ENCODE measurements at regions not wholly inside any gene's neighbourhood (a gene's known extent, or its start where the extent isn't known, plus 50 kb on each side); places are given as distances from the start of the nearest gene placed in this dataset.

- FAIRE-seq (no peak), DNase-seq (ENCODE audit: low read depth, low spot score) (no peak), ATAC-seq (no peak)
- SMC1A ChIA-PET (ENCODE audit: uncharacterized antibody, unreplicated experiment), result no interaction called here
- H3K27me3 ChIP-seq (replicated peaks in 1 of 2; ENCODE audit: control insufficient read depth in 2 of 2, insufficient read depth in 2 of 2, low read length in 1 of 2), result no peaks in the 10 kb centered on the region; a peak in 1 of 4 replicates
- BruUV-seq (replicated peaks), result no TSS peak
- no peaks in the 10 kb centered on the region for H3K4me1 ChIP-seq (ENCODE audit: control insufficient read depth, insufficient read depth, low read length)
- no peaks in the 10 kb centered on the region for H3K36me3 ChIP-seq (ENCODE audit: control insufficient read depth in 2 of 2, insufficient read depth in 2 of 2, low read length in 1 of 2)
- POLR2A ChIA-PET, result no interaction called here
- no peak overlapping the region for H2AFZ ChIP-seq (ENCODE audit: control insufficient read depth, low read depth, low read length)
- H3K9me3 ChIP-seq (replicated peaks; ENCODE audit: control insufficient read depth, insufficient read depth, low read length), result no peaks in the 10 kb centered on the region; the same call in 2 of the 3 replicates
- H4K20me1 ChIP-seq (ENCODE audit: control insufficient read depth, insufficient read depth), result no peaks in the 10 kb centered on the region
- CTCF ChIA-PET, result no interaction called here
- WGBS (ENCODE audit: insufficient coverage, insufficient replicate concordance, low lambda C conversion rate, missing lambda C conversion rate), result 37% methylated on average over 8 of the region's 8 CpGs
- H3K9ac ChIP-seq (ENCODE audit: control insufficient read depth, insufficient read depth, low read length), result no peak overlapping the region
- RAD21 ChIA-PET (ENCODE audit: unreplicated experiment), result no interaction called here
- H3K4me3 ChIP-seq, result no peak overlapping the region
- intact Hi-C loops (cut with micrococcal nuclease; ENCODE audit: unreplicated experiment) (no loop called here), in situ Hi-C loops (cut with MboI) (no loop called here)
- H3K27ac ChIP-seq (ENCODE audit: control insufficient read depth, insufficient read depth), result no peak overlapping the region
- no peaks in the 10 kb centered on the region for H3K79me2 ChIP-seq (ENCODE audit: control insufficient read depth, insufficient read depth, low read length)
- H3K4me2 ChIP-seq (ENCODE audit: control insufficient read depth, insufficient read depth), result no peak overlapping the region
- TF ChIP-seq USF2 (IDR thresholded peaks at IDR 0.05; ENCODE audit: borderline replicate concordance, low read depth, low read length) (no peak), POLR2AphosphoS2 (IDR thresholded peaks at IDR 0.05; ENCODE audit: low read depth, low read length) (no peak), EED (IDR thresholded peaks at IDR 0.05; ENCODE audit: low read depth) (no peak), SUZ12 (IDR thresholded peaks at IDR 0.05; ENCODE audit: unreplicated experiment) (no peak), POLR2AphosphoS5 (IDR thresholded peaks at IDR 0.05; ENCODE audit: low read length) (no peak), TCF12 (IDR thresholded peaks at IDR 0.05; ENCODE audit: low read depth, low read length) (no peak), NR2C2 (IDR thresholded peaks at IDR 0.05; ENCODE audit: borderline replicate concordance, control insufficient read depth, insufficient read length, low read depth) (no peak), FOXK2 (IDR thresholded peaks at IDR 0.05) (no peak), MYC (IDR thresholded peaks at IDR 0.05; ENCODE audit: insufficient read depth, insufficient read length, insufficient replicate concordance, low read length, severe bottlenecking) (no peak)
- TF ChIP-seq, protein P1, sequence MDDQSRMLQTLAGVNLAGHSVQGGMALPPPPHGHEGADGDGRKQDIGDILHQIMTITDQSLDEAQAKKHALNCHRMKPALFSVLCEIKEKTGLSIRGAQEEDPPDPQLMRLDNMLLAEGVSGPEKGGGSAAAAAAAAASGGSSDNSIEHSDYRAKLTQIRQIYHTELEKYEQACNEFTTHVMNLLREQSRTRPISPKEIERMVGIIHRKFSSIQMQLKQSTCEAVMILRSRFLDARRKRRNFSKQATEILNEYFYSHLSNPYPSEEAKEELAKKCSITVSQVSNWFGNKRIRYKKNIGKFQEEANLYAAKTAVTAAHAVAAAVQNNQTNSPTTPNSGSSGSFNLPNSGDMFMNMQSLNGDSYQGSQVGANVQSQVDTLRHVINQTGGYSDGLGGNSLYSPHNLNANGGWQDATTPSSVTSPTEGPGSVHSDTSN (IDR thresholded peaks at IDR 0.05; ENCODE audit: insufficient replicate concordance, low read depth, low read length), result no peak
- TF ChIP-seq, protein P2, sequence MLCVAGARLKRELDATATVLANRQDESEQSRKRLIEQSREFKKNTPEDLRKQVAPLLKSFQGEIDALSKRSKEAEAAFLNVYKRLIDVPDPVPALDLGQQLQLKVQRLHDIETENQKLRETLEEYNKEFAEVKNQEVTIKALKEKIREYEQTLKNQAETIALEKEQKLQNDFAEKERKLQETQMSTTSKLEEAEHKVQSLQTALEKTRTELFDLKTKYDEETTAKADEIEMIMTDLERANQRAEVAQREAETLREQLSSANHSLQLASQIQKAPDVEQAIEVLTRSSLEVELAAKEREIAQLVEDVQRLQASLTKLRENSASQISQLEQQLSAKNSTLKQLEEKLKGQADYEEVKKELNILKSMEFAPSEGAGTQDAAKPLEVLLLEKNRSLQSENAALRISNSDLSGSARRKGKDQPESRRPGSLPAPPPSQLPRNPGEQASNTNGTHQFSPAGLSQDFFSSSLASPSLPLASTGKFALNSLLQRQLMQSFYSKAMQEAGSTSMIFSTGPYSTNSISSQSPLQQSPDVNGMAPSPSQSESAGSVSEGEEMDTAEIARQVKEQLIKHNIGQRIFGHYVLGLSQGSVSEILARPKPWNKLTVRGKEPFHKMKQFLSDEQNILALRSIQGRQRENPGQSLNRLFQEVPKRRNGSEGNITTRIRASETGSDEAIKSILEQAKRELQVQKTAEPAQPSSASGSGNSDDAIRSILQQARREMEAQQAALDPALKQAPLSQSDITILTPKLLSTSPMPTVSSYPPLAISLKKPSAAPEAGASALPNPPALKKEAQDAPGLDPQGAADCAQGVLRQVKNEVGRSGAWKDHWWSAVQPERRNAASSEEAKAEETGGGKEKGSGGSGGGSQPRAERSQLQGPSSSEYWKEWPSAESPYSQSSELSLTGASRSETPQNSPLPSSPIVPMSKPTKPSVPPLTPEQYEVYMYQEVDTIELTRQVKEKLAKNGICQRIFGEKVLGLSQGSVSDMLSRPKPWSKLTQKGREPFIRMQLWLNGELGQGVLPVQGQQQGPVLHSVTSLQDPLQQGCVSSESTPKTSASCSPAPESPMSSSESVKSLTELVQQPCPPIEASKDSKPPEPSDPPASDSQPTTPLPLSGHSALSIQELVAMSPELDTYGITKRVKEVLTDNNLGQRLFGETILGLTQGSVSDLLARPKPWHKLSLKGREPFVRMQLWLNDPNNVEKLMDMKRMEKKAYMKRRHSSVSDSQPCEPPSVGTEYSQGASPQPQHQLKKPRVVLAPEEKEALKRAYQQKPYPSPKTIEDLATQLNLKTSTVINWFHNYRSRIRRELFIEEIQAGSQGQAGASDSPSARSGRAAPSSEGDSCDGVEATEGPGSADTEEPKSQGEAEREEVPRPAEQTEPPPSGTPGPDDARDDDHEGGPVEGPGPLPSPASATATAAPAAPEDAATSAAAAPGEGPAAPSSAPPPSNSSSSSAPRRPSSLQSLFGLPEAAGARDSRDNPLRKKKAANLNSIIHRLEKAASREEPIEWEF (IDR thresholded peaks at IDR 0.05; ENCODE audit: insufficient replicate concordance, low read depth, low read length), result no peak
- TF ChIP-seq, protein P3, sequence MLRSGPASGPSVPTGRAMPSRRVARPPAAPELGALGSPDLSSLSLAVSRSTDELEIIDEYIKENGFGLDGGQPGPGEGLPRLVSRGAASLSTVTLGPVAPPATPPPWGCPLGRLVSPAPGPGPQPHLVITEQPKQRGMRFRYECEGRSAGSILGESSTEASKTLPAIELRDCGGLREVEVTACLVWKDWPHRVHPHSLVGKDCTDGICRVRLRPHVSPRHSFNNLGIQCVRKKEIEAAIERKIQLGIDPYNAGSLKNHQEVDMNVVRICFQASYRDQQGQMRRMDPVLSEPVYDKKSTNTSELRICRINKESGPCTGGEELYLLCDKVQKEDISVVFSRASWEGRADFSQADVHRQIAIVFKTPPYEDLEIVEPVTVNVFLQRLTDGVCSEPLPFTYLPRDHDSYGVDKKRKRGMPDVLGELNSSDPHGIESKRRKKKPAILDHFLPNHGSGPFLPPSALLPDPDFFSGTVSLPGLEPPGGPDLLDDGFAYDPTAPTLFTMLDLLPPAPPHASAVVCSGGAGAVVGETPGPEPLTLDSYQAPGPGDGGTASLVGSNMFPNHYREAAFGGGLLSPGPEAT (IDR thresholded peaks at IDR 0.05; ENCODE audit: low read depth), result no peak
Observed at GRCh38 chr5:142391058-142391845, 66.4 kb upstream of the SPRY4 start.

Measured in GM12878 (cell line).